HG02885 (cell line): ENCODE measurements at regions not wholly inside any gene's neighbourhood (a gene's known extent, or its start where the extent isn't known, plus 50 kb on each side); places are given as distances from the start of the nearest gene placed in this dataset.
"Not testable (repeated sequence)": the region's sequence is repeated elsewhere in the genome, so short reads cannot be mapped to it uniquely, and the experiment has no call there.

Experiments
- ATAC-seq: cut with Tn5 transposase; IDR thresholded peaks from one replicate; pipeline ENCODE4 v1.9.1; 2021; ENCODE audit warnings: mild to moderate bottlenecking; ENCODE audit not compliant: unreplicated experiment, poor library complexity

- ATAC-seq, result no peak
Observed at GRCh38 chr10:8301831-8302230, 247.3 kb downstream of the GATA3 start.

DNA sequence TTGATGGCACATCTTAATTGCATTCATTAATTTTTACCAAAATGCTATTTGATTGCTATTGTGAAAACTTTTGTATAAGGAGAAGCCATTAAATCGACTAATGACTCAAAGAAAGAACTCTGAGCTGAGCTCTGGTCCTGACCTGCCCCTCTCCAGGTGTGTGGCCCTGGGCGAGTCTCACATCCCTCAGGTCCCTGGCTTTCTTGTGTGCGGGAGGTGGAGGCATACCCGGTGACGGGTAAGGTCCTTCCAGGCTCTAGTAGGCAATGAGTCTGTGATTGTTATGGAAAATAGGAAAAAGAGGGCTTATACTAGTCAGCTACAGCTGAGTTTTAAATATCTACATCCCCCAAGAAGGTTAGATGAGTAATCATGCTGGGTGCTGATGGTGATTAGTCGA, 248.1 kb downstream of the GATA3 start:
- ATAC-seq, result no peak

- ATAC-seq, result no peak
Observed at GRCh38 chr10:8304861-8305260, 250.4 kb downstream of the GATA3 start.

DNA sequence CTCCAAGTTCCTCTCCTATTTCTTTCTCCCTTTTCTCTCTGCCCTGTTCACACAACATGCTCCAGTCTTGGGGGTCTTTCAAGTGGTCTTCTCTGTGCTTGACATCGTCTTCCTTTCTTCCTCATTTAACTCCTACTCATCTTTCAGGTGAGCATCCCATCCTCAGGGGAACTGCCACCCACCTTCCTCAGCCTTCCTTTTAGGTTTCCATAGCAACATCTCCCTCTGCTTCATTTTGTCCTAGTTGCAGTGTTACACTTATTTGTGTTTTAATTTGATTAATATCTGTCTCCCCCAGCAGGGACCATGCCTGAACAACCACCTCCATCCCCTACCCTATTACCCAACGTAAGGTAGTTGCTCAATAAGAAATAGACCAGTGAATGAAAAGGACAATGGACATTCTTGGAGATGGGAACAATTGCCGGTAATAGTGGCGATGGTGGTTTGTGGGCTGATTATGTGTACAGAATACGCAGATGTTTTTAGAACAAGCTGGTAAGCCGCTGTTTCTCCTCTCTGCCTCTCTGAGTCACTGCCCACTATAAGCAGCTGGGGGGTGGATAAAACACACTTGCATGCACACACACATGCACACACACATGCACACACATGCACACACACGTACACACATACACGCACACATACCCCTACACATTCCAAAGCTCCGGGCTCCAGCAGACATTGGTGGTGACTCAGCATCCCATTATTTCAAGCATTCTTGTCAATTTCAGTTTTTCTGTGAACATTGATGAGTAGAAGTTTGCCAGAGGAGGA, 251.6 kb downstream of the GATA3 start:
- no peak for ATAC-seq

GRCh38 chr10:8306685-8307364, 252.3 kb downstream of the GATA3 start:
- ATAC-seq, result no peak

GRCh38 chr10:8310930-8311329, 256.4 kb downstream of the GATA3 start:
- no peak for ATAC-seq

GRCh38 chr10:8311526-8312070, 257.1 kb downstream of the GATA3 start:
- no peak for ATAC-seq

GRCh38 chr10:8312079-8312478, 257.6 kb downstream of the GATA3 start:
- no peak for ATAC-seq

- ATAC-seq, result no peak
Observed at GRCh38 chr10:8312781-8313180, 258.3 kb downstream of the GATA3 start.

- no peak for ATAC-seq
Observed at GRCh38 chr10:8314486-8314885, 260.0 kb downstream of the GATA3 start.

DNA sequence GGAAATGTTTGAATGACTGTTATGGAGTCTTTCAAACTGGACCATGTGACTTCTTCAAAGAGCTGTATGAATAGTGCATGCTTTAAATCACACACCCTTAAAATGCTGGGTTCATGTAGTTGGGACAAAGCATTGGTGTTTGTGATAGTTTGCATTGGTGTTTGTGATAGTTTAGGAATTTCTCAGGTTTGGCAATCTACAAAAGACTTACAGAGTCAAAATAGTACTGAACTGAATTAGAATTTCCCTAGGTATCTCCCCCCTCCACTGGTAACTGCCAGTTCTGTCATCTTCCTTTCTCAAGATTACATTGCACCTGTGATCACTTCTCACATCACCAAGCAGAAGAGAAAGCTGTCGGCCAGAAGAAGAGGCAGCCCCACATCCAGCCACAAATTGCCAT, 261.1 kb downstream of the GATA3 start:
- ATAC-seq, result peak; percentile 67

DNA sequence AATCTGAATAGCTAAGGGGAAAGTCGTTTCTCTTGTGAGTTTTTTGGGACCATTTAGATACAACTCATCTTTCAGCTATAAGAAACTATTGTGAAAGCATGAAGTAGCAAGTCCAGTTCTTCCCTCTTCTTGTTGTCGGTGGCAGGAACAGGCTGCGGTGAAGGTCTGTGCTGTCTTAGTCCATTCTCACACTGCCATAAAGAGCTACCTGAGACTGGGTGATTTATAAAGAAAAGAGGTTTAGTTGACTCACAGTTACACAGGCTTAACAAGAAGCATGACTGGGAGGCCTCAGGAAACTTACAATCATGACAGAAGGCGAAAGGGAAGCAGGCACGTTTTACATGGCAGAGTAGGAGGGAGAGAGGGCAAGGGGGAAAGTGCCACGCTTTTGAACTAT, 261.8 kb downstream of the GATA3 start:
- no peak for ATAC-seq

- not testable (repeated sequence) for ATAC-seq
Observed at GRCh38 chr10:8318429-8318828, 263.9 kb downstream of the GATA3 start.

DNA sequence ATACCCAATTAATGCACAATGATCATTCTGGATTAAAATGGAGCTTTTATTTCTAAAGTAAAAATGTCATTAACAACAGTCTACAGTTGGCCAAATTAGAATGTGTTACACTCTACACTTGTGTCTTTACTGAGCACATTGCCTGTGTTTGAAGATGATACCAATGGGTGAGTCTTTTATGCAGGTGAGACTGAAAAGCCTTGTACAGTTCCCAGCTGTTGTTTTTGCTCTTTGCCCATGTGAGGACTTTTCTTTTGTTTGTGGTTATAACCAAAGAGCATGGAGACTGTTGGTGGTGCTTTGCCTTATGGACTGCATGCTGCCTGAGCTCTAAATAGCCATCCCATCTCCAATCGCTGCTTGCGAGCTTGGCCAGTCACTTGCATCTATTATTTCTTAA, 264.5 kb downstream of the GATA3 start:
- ATAC-seq, result no peak

DNA sequence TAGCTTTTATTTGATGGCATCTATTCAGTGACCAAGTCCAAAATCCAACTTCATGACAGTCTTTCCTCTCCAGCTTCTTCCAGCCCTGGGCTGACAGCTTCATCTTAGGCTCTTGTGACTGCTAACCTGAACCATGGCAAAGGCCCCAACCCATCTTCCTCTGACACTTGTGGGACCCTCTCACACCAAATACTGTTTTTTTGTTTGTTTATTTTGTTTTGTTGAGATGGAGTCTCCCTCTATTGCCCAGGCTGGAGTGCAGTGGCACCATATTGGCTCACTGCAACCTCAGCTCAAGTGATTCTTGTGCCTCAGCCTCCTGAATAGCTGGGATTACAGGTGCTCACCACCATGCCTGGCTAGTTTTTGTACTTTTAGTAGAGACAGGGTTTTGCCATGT, 265.2 kb downstream of the GATA3 start:
- no peak for ATAC-seq

- ATAC-seq, result no peak
Observed at GRCh38 chr10:8321990-8322389, 267.5 kb downstream of the GATA3 start.

GRCh38 chr10:8323428-8324054, 269.1 kb downstream of the GATA3 start:
- ATAC-seq, result no peak

DNA sequence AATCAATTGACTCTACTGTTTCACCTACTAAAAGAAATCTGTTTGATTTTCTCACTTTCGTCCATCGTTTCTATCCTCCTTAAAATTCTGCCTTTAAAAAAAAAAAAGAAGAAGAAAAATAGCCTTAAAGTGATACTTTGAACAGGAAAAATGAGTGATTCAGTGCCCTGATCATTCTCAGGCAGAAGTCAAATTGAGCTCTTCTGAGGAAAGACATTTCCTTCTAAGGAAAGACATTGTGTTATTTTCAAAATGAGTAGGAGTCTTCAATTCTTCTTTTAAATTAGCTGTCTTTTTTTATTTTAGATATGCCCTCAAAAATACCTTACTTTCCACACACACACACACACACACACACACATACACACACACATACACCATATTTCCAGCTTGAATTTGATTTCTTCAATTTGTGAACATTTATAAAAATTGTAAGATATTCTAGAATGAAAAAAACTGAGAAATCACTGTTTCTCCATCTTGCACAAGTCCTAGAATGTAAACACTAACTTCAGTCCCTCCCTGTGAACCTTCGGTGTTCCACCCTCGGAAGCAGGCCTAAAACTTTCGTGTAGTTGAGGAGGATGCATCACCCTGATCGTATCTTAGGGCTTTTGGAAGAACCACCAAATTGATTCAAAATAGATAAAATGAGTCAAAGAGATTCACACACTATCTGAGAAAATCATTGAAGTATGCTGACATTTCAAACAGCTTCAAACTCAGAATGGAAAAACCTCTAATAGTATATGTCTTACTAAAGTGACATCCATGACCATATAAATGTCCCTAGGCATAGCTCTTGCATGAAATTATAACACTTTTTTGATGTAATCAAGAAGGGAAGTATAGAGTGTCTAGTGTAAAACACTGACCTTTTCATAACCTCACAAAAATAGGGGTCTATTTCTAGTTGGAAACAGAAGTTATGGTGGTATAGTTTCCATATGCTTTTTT, 270.8 kb downstream of the GATA3 start:
- ATAC-seq, result no peak

GRCh38 chr10:8326396-8327139, 272.1 kb downstream of the GATA3 start:
- ATAC-seq, result no peak

GRCh38 chr10:8327140-8327423, 272.6 kb downstream of the GATA3 start:
- ATAC-seq, result no peak
